K562 (cell line): ENCODE measurements at regions not wholly inside any gene's neighbourhood (a gene's known extent, or its start where the extent isn't known, plus 50 kb on each side); places are given as distances from the start of the nearest gene placed in this dataset.
A peak's percentile ranks its signal among the peaks of the same experiment; 100 is the strongest.

Source experiments
- ATAC-seq: fragments of 200-7000 bp; cut with Tn5 transposase; 3 replicates; pipeline ENCODE4 v1.9.1; 2020; ENCODE audit warnings: moderate library complexity
- BruUV-seq: library from RNA; stranded (reverse); fragments of 400-500 nt; replicated peaks from 2 replicates; lab custom pipeline; 2021; lab: Mats Ljungman, UMichigan
- CTCF ChIA-PET: fragments of 300-600 bp; formaldehyde crosslinking; extraction: SDS; loops from one replicate; lab custom pipeline; 2021; ENCODE audit warnings: low intra/inter-chr PET ratio; lab: Yijun Ruan, JAX
- POLR2A ChIA-PET: fragments of 300-600, 350-650 bp; sonication (Branson Sonifier 250); formaldehyde crosslinking; extraction: SDS; loops from one replicate; lab custom pipeline; 2021; ENCODE audit warnings: antibody characterized with exemption, inconsistent platforms; lab: Yijun Ruan, JAX
- DNase-seq, 4 experiments: peaks; one replicate each; pipeline versions ENCODE4 v3.0.0 to v3.0.0-alpha.2; 2011 to 2018; ENCODE audit warnings: low spot score in 3 of 4, mixed read lengths in 3 of 4; ENCODE audit errors: extremely low read depth in 1 of 4
- FAIRE-seq: peaks from 2 replicates; lab custom pipeline; 2011; peaks lifted over from hg19 to GRCh38; lab: Jason Lieb, UNC
- H2AFZ ChIP-seq: 2 replicates; pipeline ENCODE4 v1.6.0; 2011; ENCODE audit warnings: low read depth, low read length, control low read depth, inconsistent platforms
- H3K27ac ChIP-seq: fragments of 200-600 bp; 3 replicates; pipeline ENCODE4 v1.8.0; 2011; ENCODE audit warnings: low read depth, mild to moderate bottlenecking, control low read depth, inconsistent platforms, low read length, moderate library complexity, mixed read lengths; ENCODE audit errors: extremely low read depth
- H3K27me3 ChIP-seq, 2 experiments: fragments of 300-600 bp in 1 of 2; 2 replicates in 1 of 2; 3 replicates in 1 of 2; pipeline versions ENCODE4 v1.6.0 to v1.8.0; 2011; ENCODE audit warnings: inconsistent platforms in 2 of 2, low read length in 2 of 2, mild to moderate bottlenecking in 1 of 2, mixed read lengths in 1 of 2, moderate library complexity in 1 of 2; ENCODE audit not compliant: control insufficient read depth in 2 of 2, insufficient read depth in 2 of 2
- H3K36me3 ChIP-seq: fragments of 300-600 bp; 3 replicates; pipeline ENCODE4 v1.8.0; 2011; ENCODE audit warnings: mild to moderate bottlenecking, low read length, inconsistent platforms; ENCODE audit not compliant: control insufficient read depth, insufficient read depth
- H3K4me1 ChIP-seq, 2 experiments: fragments of 200-600 bp in 1 of 2; replicated peaks in 1 of 2; 2 replicates in 1 of 2; 3 replicates in 1 of 2; pipeline versions ENCODE4 v1.5.1 to v1.8.0; 2011; ENCODE audit warnings: inconsistent platforms in 2 of 2, low read length in 2 of 2, mild to moderate bottlenecking in 1 of 2, mixed read lengths in 1 of 2, moderate library complexity in 1 of 2; ENCODE audit not compliant: control insufficient read depth in 2 of 2, insufficient read depth in 2 of 2
- H3K4me2 ChIP-seq: 2 replicates; pipeline ENCODE4 v1.6.1; 2011; ENCODE audit warnings: low read length, control low read depth, inconsistent platforms, mixed read lengths; ENCODE audit not compliant: insufficient read depth
- H3K4me3 ChIP-seq: fragments of 200-600 bp; sonication (generic), shearing (Covaris generic); 2 replicates; pipeline ENCODE4 v1.5.1; 2016; ENCODE audit warnings: control low read depth, inconsistent platforms
- H3K79me2 ChIP-seq: fragments of 200-600 bp; 3 replicates; pipeline ENCODE4 v1.8.0; 2011; ENCODE audit warnings: low read length, inconsistent platforms; ENCODE audit not compliant: control insufficient read depth, insufficient read depth
- H3K9ac ChIP-seq, 2 experiments: 2 replicates each; pipeline versions ENCODE4 v1.6.0 to v1.6.1; 2011; ENCODE audit warnings: low read depth in 2 of 2, low read length in 2 of 2, control low read depth in 1 of 2, inconsistent platforms in 1 of 2, mild to moderate bottlenecking in 1 of 2, mixed read lengths in 1 of 2; ENCODE audit not compliant: insufficient read depth in 1 of 2
- H3K9me1 ChIP-seq: one replicate; pipeline ENCODE4 v1.6.0; 2011; ENCODE audit warnings: inconsistent platforms, mild to moderate bottlenecking, low read length, moderate library complexity; ENCODE audit not compliant: control insufficient read depth, insufficient read depth
- H3K9me3 ChIP-seq: replicated peaks from 2 replicates; pipeline ENCODE4 v1.5.1; 2011; ENCODE audit warnings: low read depth, low read length, inconsistent platforms; ENCODE audit not compliant: control insufficient read depth, insufficient read depth
- H4K20me1 ChIP-seq: replicated peaks from 2 replicates; pipeline ENCODE4 v1.6.1; 2011; ENCODE audit warnings: low read length, inconsistent platforms, mixed read lengths; ENCODE audit not compliant: control insufficient read depth, insufficient read depth
- BCL6 ChIP-seq: fragments of 250-450 bp; sonication (Bioruptor Pico); IDR thresholded peaks from 2 replicates; pipeline ENCODE4 v1.4.0; 2020
- BMI1 ChIP-seq: fragments of 150-350 bp; IDR thresholded peaks from 2 replicates; pipeline ENCODE4 v1.6.1; 2014; ENCODE audit warnings: low read length
- MNT ChIP-seq, 2 experiments: fragments of 450-650 bp; conservative IDR thresholded peaks; 2 replicates each; pipeline ENCODE4 v1.6.1; 2017; ENCODE audit warnings: mild to moderate bottlenecking in 2 of 2, moderate library complexity in 2 of 2
- NR2F6 ChIP-seq: fragments of 450-650 bp; formaldehyde crosslinking; IDR thresholded peaks from 2 replicates; pipeline ENCODE4 v1.4.0; 2020; ENCODE audit warnings: mild to moderate bottlenecking
- PBX2 ChIP-seq, 2 experiments: IDR thresholded peaks in 1 of 2; conservative IDR thresholded peaks in 1 of 2; 2 replicates each; pipeline ENCODE4 v1.6.1; 2016; ENCODE audit warnings: low read depth in 2 of 2, mild to moderate bottlenecking in 1 of 2, missing compliant biosample characterization in 1 of 2, missing genetic modification characterization in 1 of 2, moderate library complexity in 1 of 2
- PKNOX1 ChIP-seq: fragments of 450-650 bp; IDR thresholded peaks from 2 replicates; pipeline ENCODE4 v1.6.1; 2016
- SREBF2 ChIP-seq: sonication (generic); formaldehyde crosslinking; IDR thresholded peaks from 2 replicates; pipeline ENCODE4 v1.4.0; 2020; ENCODE audit warnings: mild to moderate bottlenecking, missing genetic modification reagents
- TAF1 ChIP-seq: IDR thresholded peaks from 2 replicates; pipeline ENCODE4 v1.6.1; 2011; ENCODE audit warnings: mild to moderate bottlenecking, low read length, moderate library complexity; ENCODE audit not compliant: insufficient read depth, control insufficient read depth, severe bottlenecking; ENCODE audit errors: extremely low read depth
- YBX1 ChIP-seq: fragments of 450-650 bp; IDR thresholded peaks from 2 replicates; pipeline ENCODE4 v1.7.1; 2016; ENCODE audit warnings: mild to moderate bottlenecking
- ZFP30 ChIP-seq: fragments of 250-450 bp; sonication (Bioruptor Pico); IDR thresholded peaks from 2 replicates; pipeline ENCODE4 v1.8.0; 2022; ENCODE audit warnings: moderate library complexity, mild to moderate bottlenecking, inconsistent platforms, borderline replicate concordance
- ZNF518B ChIP-seq: fragments of 250-450 bp; sonication (Bioruptor Pico); IDR thresholded peaks from 2 replicates; pipeline ENCODE4 v1.5.0; 2021; ENCODE audit warnings: mild to moderate bottlenecking, moderate library complexity
- ZNF699 ChIP-seq: fragments of 250-450 bp; sonication (Bioruptor Pico); IDR thresholded peaks from 2 replicates; pipeline ENCODE4 v1.8.0; 2021; ENCODE audit warnings: mild to moderate bottlenecking, moderate library complexity; ENCODE audit not compliant: insufficient replicate concordance
- WGBS: fragments of 100-300 bp; shearing (Covaris generic); methylation state at CpG from one replicate; pipeline ENCODE4 v1.1.6; 2016; ENCODE audit warnings: low coverage, mixed read lengths; ENCODE audit not compliant: insufficient coverage; ENCODE audit errors: missing lambda C conversion rate; 5-methylcytosine and 5-hydroxymethylcytosine counted together
- in situ Hi-C: fragments of 300-500 bp; cut with MboI; formaldehyde crosslinking; loops from 4 replicates; pipeline ENCODE4 v1.15.0; 2018; ENCODE audit warnings: inconsistent platforms, mixed read lengths
- intact Hi-C: fragments of 100-400 bp; cut with micrococcal nuclease; formaldehyde crosslinking; loops from 2 replicates; pipeline ENCODE4 v1.14.2; 2022

GRCh38 chrX:35626124-35626523, 172.0 kb upstream of the MAGEB16 start:
- BruUV-seq: no TSS peak
- no peaks in the 10 kb centered on the region for H3K4me1 ChIP-seq
- no peaks in the 10 kb centered on the region for H3K9me3 ChIP-seq
- no peak overlapping the region for H2AFZ ChIP-seq
- no peak for ATAC-seq
- no peaks in the 10 kb centered on the region for H3K9me1 ChIP-seq
- DNase-seq: peak in 1 of 4 experiments; percentile 6
- intact Hi-C loops (no loop called here), in situ Hi-C loops (no loop called here)
- H4K20me1 ChIP-seq: no peaks in the 10 kb centered on the region
- H3K4me3 ChIP-seq: peak overlapping the region; percentile 13; the same call in 1 of the 2 replicates
- CTCF ChIA-PET: no interaction called here
- no peaks in the 10 kb centered on the region for H3K27me3 ChIP-seq
- H3K9ac ChIP-seq: peak overlapping the region in 1 of 2 experiments; percentile 25; a peak in 1 of 4 replicates
- peak overlapping the region; percentile 37 for H3K4me2 ChIP-seq
- POLR2A ChIA-PET: no interaction called here
- H3K79me2 ChIP-seq: no peaks in the 10 kb centered on the region; the same call in 2 of the 3 replicates
- peak overlapping the region; percentile 61; the same call in 2 of the 3 replicates for H3K27ac ChIP-seq
- WGBS: 3% methylated on average over 8 of the region's 14 CpGs
- H3K36me3 ChIP-seq: no peaks in the 10 kb centered on the region
- no peak for FAIRE-seq
- TF ChIP-seq ZFP30 (CRISPR knock-in tag): no peak
- TF ChIP-seq NR2F6 (CRISPR knock-in tag): no peak
- no peak for TF ChIP-seq SREBF2 (CRISPR knock-in tag)
- TF ChIP-seq MNT (conservative IDR thresholded peaks at IDR 0.05): no peak
- no peak for TF ChIP-seq ZNF699
- no peak for TF ChIP-seq TAF1
- peak; percentile 55; the same call in 1 of the 2 replicates for TF ChIP-seq PKNOX1
- no peak for TF ChIP-seq PBX2 (CRISPR knock-in tag; IDR thresholded peaks at IDR 0.05; ENCODE audit: low read depth)
- peak; percentile 80 for TF ChIP-seq PBX2 (tag; conservative IDR thresholded peaks at IDR 0.05; ENCODE audit: low read depth)
- TF ChIP-seq BMI1: no peak
- TF ChIP-seq YBX1: no peak
- TF ChIP-seq ZNF518B (CRISPR knock-in tag): no peak
- TF ChIP-seq BCL6 (CRISPR knock-in tag): no peak
